GM12892 (cell line): ENCODE measurements at regions not wholly inside any gene's neighbourhood (a gene's known extent, or its start where the extent isn't known, plus 50 kb on each side); places are given as distances from the start of the nearest gene placed in this dataset.

Experiments
- POLR2AphosphoS5 ChIP-seq: IDR thresholded peaks from 2 replicates; pipeline ENCODE4 v1.6.1; 2011; ENCODE audit warnings: low read depth, low read length, control low read depth
- TAF1 ChIP-seq: IDR thresholded peaks from 2 replicates; pipeline ENCODE4 v1.6.1; 2011; ENCODE audit warnings: low read depth, mild to moderate bottlenecking, control low read depth, low read length, borderline replicate concordance

DNA sequence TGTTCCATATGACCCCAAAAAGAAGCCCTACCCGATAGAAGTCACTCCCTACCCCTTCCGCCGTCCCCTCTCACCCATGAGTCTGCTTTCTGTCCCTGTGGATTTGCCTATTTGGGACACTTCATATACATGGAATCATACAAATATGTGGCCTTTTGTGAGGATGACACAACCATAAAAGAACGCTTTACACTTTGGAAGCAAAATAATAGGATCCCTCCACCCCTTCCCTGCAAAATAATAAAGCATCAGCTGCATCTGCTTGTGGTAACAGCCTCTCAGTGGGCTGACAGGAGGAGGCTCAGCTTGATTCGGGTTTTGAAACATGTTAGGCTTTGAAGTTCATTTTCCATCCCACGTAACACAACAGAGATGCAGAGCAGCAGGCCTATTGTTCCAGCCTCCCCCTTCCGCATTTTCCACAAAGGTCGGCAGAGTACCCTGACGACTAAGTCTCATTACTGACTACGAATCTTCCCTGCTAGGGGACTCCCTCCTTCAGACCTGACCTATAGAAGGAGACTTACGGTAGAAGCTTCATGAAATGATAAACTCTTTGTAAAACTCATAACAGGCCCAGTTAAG is 99.1 kb downstream of the ALDH8A1 start:
- TF ChIP-seq POLR2AphosphoS5 (no peak), TAF1 (no peak)
